ENCODE measurements at regions not wholly inside any gene's neighbourhood (a gene's known extent, or its start where the extent isn't known, plus 50 kb on each side); places are given as distances from the start of the nearest gene placed in this dataset.

- DNase-seq: no peak
Measured at GRCh38 chr12:42648061-42648460, 58.5 kb upstream of the PRICKLE1 start.

GRCh38 chr12:42643881-42644579 is 54.5 kb upstream of the PRICKLE1 start:
- DNase-seq: no peak

GRCh38 chr12:42641221-42641885 is 51.8 kb upstream of the PRICKLE1 start:
- no peak for DNase-seq

GRCh38 chr12:42640391-42640790 is 50.8 kb upstream of the PRICKLE1 start:
- no peak for DNase-seq

- no peak for DNase-seq
Measured at GRCh38 chr12:42639556-42639955, 50.0 kb upstream of the PRICKLE1 start.

Data from retina (tissue), 1 donor.